Stimulated activated CD8-positive, alpha-beta memory T cell treated with anti-CD3 and anti-CD28 coated beads, Interleukin-15, amount 100 ng/mL, for 24 hours (primary cell): ENCODE measurements at regions not wholly inside any gene's neighbourhood (a gene's known extent, or its start where the extent isn't known, plus 50 kb on each side); places are given as distances from the start of the nearest gene placed in this dataset.
"Not testable (repeated sequence)": the region's sequence is repeated elsewhere in the genome, so short reads cannot be mapped to it uniquely, and the experiment has no call there.

ENCODE experiments used
- DNase-seq: peaks from one replicate; pipeline ENCODE4 v3.0.0-alpha.2; 2020; ENCODE audit warnings: low read depth

DNA sequence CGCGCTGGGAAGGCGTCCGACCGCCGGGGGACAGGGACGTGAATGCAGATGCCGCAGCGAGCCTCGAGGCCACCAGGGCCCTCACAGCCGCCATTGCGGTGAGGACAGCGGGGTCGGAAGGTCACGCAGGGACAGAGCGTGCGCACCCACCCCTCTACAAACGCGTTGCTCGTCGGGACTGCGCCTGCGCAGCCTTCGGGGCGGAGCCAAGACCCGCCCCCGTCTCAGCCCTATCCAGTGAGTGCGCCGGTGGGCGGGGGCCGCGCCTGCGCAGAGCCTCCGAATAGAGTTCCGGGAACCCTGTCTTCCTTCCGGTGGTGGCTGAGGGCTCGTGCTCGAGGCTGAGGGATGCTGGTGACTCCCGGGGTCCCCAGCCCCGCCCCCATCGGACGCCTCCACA is 5393.1 kb upstream of the TPTE start:
- DNase-seq, result peak; percentile 97

DNA sequence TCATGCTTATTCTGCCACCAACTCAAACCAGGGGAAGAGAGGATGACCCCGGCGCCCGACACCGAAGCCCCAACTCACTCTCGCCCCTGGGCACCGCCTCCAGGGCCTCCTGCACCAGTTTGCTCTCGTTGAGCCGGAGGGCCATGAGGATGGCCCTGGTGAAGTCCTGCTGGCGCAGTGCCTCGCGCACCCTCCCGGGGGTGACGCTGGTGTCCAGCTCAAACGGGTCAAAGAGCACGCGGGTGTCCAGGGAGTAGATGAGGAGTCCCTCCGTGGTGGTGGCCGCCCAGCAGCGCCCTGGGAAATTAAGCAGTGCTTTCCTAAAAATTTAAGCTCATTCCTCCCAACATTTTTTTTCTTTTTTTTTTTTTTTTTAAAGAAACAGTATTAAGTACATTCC is 5387.6 kb upstream of the TPTE start:
- DNase-seq, result not testable (repeated sequence)

DNA sequence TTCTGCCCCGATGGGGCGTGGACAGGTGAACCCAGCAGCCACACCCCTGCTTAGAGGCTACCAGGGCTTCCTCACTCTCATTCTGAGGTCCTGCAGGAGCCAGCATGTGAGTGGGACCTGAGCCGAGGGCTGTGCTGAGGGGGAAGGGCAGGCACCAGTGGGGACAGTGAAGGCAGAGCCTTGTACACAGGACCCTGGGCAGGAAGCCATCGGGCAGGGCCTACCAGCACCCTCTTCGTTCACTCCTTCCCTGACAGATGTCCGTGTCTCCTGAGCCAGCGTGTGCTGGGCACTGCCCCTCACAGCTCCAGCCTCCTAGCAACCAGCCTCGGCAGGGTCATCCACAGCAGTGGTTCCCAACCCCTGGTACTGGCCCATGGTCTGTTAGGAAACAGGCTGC is 5385.0 kb upstream of the TPTE start:
- not testable (repeated sequence) for DNase-seq

DNA sequence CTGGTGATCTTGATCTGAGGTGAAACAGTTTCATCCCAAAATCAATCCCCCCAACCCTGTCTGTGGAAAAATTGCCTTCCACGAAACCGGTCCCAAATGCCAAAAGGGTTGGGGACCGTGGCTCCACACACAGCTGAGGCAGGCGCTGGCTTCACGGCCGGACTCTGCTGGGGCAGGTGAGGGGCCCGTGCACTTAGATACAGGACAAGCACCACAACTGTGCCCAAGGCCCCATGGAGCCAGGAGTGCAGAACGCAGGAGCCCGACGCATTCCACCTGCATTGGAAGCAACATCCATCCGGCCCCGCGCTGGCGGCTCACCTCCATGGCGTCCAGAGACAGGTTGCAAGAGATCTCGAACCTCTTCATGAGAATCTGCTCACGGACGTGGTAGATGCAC is 5384.4 kb upstream of the TPTE start:
- DNase-seq, result not testable (repeated sequence)

DNA sequence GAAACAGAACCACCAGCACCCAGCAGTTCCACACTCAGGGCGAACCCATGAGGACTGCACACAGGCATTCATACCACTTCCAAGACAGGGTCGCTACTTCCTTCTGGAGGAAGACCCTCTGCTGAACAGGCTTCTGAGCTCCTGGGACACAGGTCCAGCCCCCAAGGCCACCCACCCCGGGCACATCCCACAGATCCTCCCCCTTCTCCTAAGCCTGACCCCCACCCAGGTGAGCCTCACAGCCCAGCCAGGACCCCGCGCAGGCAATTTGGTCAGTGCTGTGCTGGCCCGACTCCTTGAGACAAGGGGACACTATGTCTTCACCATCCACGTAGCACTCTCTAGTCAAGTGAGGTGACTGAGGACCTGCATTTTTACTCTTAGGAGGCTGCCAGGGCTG is 5382.7 kb upstream of the TPTE start:
- DNase-seq, result not testable (repeated sequence)

DNA sequence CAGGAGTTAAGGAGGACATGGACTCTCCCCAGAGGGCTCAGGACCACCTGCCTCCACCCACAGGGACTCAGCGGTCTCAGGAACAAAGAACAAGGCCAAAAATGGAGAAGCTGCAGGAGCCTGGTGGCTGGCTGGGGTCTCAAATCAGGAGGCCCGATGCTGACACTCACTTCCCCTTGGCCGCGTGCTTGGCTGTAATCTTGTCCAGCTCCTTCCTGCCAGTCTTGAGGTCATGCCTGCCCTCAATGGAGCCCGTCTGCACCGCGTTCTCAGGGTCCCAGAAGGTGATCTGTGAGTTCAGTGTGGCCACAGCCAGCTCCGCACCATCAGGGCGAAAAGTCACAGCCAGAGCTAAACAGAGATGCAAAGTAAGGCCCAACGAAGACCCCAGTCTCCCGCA is 5381.9 kb upstream of the TPTE start:
- not testable (repeated sequence) for DNase-seq

- DNase-seq, result not testable (repeated sequence)
Measured at GRCh38 chr21:5143011-5143410, 5378.4 kb upstream of the TPTE start.

- DNase-seq, result not testable (repeated sequence)
Measured at GRCh38 chr21:5144731-5145130, 5376.7 kb upstream of the TPTE start.

GRCh38 chr21:5147685-5148084 is 5373.7 kb upstream of the TPTE start:
- not testable (repeated sequence) for DNase-seq

DNA sequence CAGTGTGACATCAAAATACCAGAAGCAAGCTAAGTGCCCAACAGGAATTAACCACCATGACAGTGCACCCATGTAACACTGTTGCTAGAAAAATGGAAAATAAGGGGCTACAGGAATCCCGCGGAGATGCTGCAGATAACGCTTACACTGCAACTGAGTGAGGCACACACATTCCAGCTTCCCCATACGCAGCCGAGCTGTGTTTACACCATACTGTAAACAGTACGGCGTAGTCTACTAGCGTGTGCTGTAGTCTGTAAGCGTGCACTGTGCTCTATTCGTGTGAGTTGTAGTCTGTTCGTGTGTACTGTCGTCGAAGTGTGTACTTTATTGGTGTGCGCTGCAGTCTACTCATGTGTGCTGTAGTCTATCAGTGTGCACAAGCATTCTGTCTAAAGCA is 5372.2 kb upstream of the TPTE start:
- not testable (repeated sequence) for DNase-seq

GRCh38 chr21:5153842-5154640 is 5367.3 kb upstream of the TPTE start:
- DNase-seq, result not testable (repeated sequence)

GRCh38 chr21:5154641-5154982 is 5366.8 kb upstream of the TPTE start:
- peak; percentile 61 for DNase-seq

GRCh38 chr21:5162693-5163574 is 5358.4 kb upstream of the TPTE start:
- DNase-seq, result not testable (repeated sequence)

- not testable (repeated sequence) for DNase-seq
Measured at GRCh38 chr21:5165829-5166228, 5355.6 kb upstream of the TPTE start.
